ENCODE measurements at regions not wholly inside any gene's neighbourhood (a gene's known extent, or its start where the extent isn't known, plus 50 kb on each side); places are given as distances from the start of the nearest gene placed in this dataset.

DNA sequence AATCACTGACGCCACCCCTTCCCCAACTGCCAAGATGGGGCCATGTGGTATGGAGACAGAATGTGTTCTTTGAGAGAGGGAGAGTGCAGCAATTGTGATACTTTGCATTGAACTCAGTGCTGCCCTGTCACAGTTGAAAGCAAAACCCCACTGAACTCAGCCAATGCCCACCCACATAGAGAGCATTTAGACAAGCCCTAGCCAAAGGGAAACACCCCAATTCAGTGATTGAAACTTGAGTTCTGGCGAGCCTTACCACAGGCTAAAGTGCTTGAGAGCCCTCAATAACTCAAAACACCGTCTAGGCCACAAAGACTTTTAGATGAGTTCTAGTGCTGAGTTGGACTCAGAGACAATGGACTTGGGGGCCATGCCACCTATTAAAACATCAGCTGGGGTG, 751.9 kb upstream of the POT1 start:
- TF ChIP-seq, protein P1, sequence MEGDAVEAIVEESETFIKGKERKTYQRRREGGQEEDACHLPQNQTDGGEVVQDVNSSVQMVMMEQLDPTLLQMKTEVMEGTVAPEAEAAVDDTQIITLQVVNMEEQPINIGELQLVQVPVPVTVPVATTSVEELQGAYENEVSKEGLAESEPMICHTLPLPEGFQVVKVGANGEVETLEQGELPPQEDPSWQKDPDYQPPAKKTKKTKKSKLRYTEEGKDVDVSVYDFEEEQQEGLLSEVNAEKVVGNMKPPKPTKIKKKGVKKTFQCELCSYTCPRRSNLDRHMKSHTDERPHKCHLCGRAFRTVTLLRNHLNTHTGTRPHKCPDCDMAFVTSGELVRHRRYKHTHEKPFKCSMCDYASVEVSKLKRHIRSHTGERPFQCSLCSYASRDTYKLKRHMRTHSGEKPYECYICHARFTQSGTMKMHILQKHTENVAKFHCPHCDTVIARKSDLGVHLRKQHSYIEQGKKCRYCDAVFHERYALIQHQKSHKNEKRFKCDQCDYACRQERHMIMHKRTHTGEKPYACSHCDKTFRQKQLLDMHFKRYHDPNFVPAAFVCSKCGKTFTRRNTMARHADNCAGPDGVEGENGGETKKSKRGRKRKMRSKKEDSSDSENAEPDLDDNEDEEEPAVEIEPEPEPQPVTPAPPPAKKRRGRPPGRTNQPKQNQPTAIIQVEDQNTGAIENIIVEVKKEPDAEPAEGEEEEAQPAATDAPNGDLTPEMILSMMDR (IDR thresholded peaks at IDR 0.05; ENCODE audit: insufficient read depth, low read depth, low read length), result no peak
- no peak for TF ChIP-seq EZH2 (IDR thresholded peaks at IDR 0.05; ENCODE audit: insufficient read depth, low read length)

All from astrocyte (in vitro differentiated cells and primary cell).